ENCODE measurements at regions not wholly inside any gene's neighbourhood (a gene's known extent, or its start where the extent isn't known, plus 50 kb on each side); places are given as distances from the start of the nearest gene placed in this dataset.
"Not testable (repeated sequence)": the region's sequence is repeated elsewhere in the genome, so short reads cannot be mapped to it uniquely, and the experiment has no call there.

DNA sequence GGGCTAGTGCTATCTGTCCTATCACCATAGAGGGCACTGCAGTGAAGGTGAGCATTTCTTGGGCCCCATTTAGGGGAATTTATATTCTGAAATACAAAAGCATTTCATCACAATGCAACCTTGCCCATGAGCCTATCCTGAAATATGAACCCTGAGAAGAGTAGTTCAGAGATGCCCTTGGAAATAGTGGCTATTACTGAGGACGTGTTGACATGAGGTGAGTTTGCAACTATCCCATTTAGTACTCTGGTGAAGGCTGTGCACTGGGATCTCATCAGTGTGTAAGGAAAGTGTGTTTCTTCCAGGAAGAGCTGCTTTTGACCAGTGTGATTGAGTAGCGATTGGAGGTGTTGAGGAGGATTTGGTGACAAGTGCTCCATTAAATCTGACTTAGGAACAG is 149.3 kb upstream of the EOLA2 start:
- no peaks in the 10 kb centered on the region for H3K9me2 ChIP-seq (replicated peaks; ENCODE audit: insufficient read depth, low read length)
- no peaks in the 10 kb centered on the region for H4K20me1 ChIP-seq (ENCODE audit: insufficient read depth, low read length)
- H2AFZ ChIP-seq (ENCODE audit: low read length): no peak overlapping the region
- DNase-seq: no peak
- no peak overlapping the region for H3K4me2 ChIP-seq (ENCODE audit: low read depth, low read length)
- no peak overlapping the region for H3K27ac ChIP-seq (ENCODE audit: low read length)
- no peaks in the 10 kb centered on the region for H3K79me2 ChIP-seq (ENCODE audit: low read length)
- TF ChIP-seq EZH2 (optimal IDR thresholded peaks at IDR 0.05; ENCODE audit: low read depth, low read length) (no peak), EZH2phosphoT487 (IDR thresholded peaks at IDR 0.05; ENCODE audit: low read length) (no peak)
- TF ChIP-seq, protein P1, sequence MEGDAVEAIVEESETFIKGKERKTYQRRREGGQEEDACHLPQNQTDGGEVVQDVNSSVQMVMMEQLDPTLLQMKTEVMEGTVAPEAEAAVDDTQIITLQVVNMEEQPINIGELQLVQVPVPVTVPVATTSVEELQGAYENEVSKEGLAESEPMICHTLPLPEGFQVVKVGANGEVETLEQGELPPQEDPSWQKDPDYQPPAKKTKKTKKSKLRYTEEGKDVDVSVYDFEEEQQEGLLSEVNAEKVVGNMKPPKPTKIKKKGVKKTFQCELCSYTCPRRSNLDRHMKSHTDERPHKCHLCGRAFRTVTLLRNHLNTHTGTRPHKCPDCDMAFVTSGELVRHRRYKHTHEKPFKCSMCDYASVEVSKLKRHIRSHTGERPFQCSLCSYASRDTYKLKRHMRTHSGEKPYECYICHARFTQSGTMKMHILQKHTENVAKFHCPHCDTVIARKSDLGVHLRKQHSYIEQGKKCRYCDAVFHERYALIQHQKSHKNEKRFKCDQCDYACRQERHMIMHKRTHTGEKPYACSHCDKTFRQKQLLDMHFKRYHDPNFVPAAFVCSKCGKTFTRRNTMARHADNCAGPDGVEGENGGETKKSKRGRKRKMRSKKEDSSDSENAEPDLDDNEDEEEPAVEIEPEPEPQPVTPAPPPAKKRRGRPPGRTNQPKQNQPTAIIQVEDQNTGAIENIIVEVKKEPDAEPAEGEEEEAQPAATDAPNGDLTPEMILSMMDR (IDR thresholded peaks at IDR 0.05; ENCODE audit: low read length): no peak
- H3K9me3 ChIP-seq (replicated peaks; ENCODE audit: insufficient read depth, low read length): no peaks in the 10 kb centered on the region
- H3K9ac ChIP-seq (ENCODE audit: low read length): no peak overlapping the region
- no peaks in the 10 kb centered on the region for H3K36me3 ChIP-seq (replicated peaks; ENCODE audit: insufficient read depth, low read length)
- no peaks in the 10 kb centered on the region for H3K27me3 ChIP-seq (replicated peaks; ENCODE audit: insufficient read depth, low read length)
- no peaks in the 10 kb centered on the region for H3K4me1 ChIP-seq (ENCODE audit: low read length)
- no peak overlapping the region for H3K4me3 ChIP-seq (ENCODE audit: low read length)
- H3F3A ChIP-seq (ENCODE audit: insufficient read depth, low read length): no peaks in the 10 kb centered on the region

DNA sequence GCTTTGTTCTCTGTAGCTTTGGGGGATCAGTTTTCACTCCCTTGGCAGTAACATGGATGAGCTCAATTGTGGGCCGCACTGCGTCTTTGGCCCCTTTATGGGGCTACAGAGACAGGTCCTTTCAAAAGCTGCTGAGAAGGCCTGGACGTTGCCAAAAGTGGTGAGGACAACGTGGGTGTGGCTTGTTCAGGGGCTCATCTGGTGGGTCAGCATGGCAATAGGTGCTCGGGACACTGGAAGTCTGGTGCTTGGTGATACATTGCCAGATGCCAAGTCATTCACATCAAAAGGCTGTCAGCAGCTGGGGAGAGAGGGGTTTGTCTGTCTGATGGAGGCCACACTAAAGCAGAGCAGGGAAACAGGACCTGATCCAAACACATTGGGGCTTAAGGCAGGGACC is 149.8 kb upstream of the EOLA2 start:
- Histone ChIP-seq H3K79me2 (ENCODE audit: low read length) (no peaks in the 10 kb centered on the region), H3K9me2 (replicated peaks; ENCODE audit: insufficient read depth, low read length) (no peaks in the 10 kb centered on the region), H2AFZ (ENCODE audit: low read length) (no peak overlapping the region), H3F3A (ENCODE audit: insufficient read depth, low read length) (no peaks in the 10 kb centered on the region), H3K4me1 (ENCODE audit: low read length) (no peaks in the 10 kb centered on the region), H3K36me3 (replicated peaks; ENCODE audit: insufficient read depth, low read length) (no peaks in the 10 kb centered on the region), H4K20me1 (ENCODE audit: insufficient read depth, low read length) (no peaks in the 10 kb centered on the region), H3K4me3 (ENCODE audit: low read length) (no peak overlapping the region), H3K9me3 (replicated peaks; ENCODE audit: insufficient read depth, low read length) (no peaks in the 10 kb centered on the region), H3K9ac (ENCODE audit: low read length) (no peak overlapping the region), H3K4me2 (ENCODE audit: low read depth, low read length) (no peak overlapping the region), H3K27ac (ENCODE audit: low read length) (no peak overlapping the region), H3K27me3 (replicated peaks; ENCODE audit: insufficient read depth, low read length) (no peaks in the 10 kb centered on the region)
- TF ChIP-seq EZH2phosphoT487 (IDR thresholded peaks at IDR 0.05; ENCODE audit: low read length): no peak
- no peak for TF ChIP-seq EZH2 (optimal IDR thresholded peaks at IDR 0.05; ENCODE audit: low read depth, low read length)
- TF ChIP-seq, protein P1 (IDR thresholded peaks at IDR 0.05; ENCODE audit: low read length): no peak
- no peak for DNase-seq

DNA sequence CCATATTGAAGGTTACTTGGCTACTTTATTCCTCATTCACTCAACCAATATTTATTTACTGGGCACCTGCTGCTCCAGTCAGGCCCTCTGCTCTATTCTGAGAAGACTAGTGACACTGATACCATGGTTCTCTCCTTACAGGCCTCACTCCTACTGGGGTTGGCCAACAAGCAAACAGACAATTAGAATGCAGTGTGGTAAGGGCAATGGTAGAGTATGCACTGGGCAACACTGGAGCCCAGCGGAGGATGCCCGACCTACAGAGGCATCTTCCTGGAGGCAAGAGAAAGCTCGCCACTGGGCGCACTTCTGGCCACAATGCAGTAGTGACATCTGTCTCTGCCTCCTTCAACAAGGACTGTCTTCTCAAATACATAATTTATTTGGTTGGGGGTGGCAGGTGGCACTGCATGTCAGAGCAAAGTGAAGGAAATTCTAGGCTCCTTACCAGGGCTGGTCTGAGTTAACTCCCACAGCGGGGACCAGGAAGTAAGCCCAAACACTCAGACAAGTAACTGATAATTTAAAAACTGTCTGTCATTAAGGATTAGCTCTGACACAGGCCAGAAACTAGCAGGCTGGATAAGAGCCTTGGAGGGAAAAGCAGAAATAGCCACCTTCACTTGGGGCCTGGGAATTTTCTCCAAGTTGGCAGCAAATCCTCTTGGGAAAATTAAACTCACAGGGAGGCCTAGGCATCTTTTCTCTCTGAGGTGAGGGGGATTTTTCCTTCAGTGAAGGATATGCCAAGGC is 150.7 kb upstream of the EOLA2 start:
- no peak for DNase-seq
- H3K4me3 ChIP-seq (ENCODE audit: low read length): no peak overlapping the region
- no peaks in the 10 kb centered on the region for H3K36me3 ChIP-seq (replicated peaks; ENCODE audit: insufficient read depth, low read length)
- no peaks in the 10 kb centered on the region for H3F3A ChIP-seq (ENCODE audit: insufficient read depth, low read length)
- H2AFZ ChIP-seq (ENCODE audit: low read length): no peak overlapping the region
- H3K9me3 ChIP-seq (replicated peaks; ENCODE audit: insufficient read depth, low read length): no peaks in the 10 kb centered on the region
- H3K9ac ChIP-seq (ENCODE audit: low read length): no peak overlapping the region
- TF ChIP-seq EZH2 (optimal IDR thresholded peaks at IDR 0.05; ENCODE audit: low read depth, low read length): no peak
- no peak for TF ChIP-seq EZH2phosphoT487 (IDR thresholded peaks at IDR 0.05; ENCODE audit: low read length)
- TF ChIP-seq, protein P1 (IDR thresholded peaks at IDR 0.05; ENCODE audit: low read length): no peak
- no peaks in the 10 kb centered on the region for H3K9me2 ChIP-seq (replicated peaks; ENCODE audit: insufficient read depth, low read length)
- H3K79me2 ChIP-seq (ENCODE audit: low read length): no peaks in the 10 kb centered on the region
- no peaks in the 10 kb centered on the region for H3K4me1 ChIP-seq (ENCODE audit: low read length)
- no peaks in the 10 kb centered on the region for H3K27me3 ChIP-seq (replicated peaks; ENCODE audit: insufficient read depth, low read length)
- H4K20me1 ChIP-seq (ENCODE audit: insufficient read depth, low read length): no peaks in the 10 kb centered on the region
- no peak overlapping the region for H3K4me2 ChIP-seq (ENCODE audit: low read depth, low read length)
- H3K27ac ChIP-seq (ENCODE audit: low read length): no peak overlapping the region

DNA sequence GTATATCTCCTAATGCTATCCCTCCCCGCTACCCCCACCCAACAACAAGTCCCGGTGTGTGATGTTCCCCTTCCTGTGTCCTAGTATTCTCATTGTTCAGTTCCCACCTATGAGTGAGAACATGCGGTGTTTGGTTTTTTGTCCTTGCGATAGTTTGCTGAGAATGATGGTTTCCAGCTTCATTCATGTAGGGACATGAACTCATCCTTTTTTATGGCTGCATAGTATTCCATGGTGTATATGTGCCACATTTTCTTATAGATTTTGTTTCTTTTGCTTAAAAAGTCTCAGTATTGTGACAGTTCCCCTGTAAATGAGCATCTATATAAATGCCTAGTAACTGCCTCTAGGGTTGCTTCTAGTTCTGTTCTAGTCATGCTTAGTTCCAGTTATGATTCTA is 153.0 kb upstream of the EOLA2 start:
- DNase-seq; H4K20me1 ChIP-seq (ENCODE audit: insufficient read depth, low read length); H3K36me3 ChIP-seq (replicated peaks; ENCODE audit: insufficient read depth, low read length); H3F3A ChIP-seq (ENCODE audit: insufficient read depth, low read length); H3K4me2 ChIP-seq (ENCODE audit: low read depth, low read length); H3K9me2 ChIP-seq (replicated peaks; ENCODE audit: insufficient read depth, low read length); H3K27ac ChIP-seq (ENCODE audit: low read length); H3K9ac ChIP-seq (ENCODE audit: low read length); H3K9me3 ChIP-seq (replicated peaks; ENCODE audit: insufficient read depth, low read length); H3K79me2 ChIP-seq (ENCODE audit: low read length); H2AFZ ChIP-seq (ENCODE audit: low read length); H3K4me3 ChIP-seq (ENCODE audit: low read length); H3K4me1 ChIP-seq (ENCODE audit: low read length); H3K27me3 ChIP-seq (replicated peaks; ENCODE audit: insufficient read depth, low read length): not testable (repeated sequence)

Data from MM.1S (cell line).